Esophagus muscularis mucosa (tissue), 3 donors: ENCODE measurements at regions not wholly inside any gene's neighbourhood (a gene's known extent, or its start where the extent isn't known, plus 50 kb on each side); places are given as distances from the start of the nearest gene placed in this dataset.

Source experiments
- CTCF ChIP-seq, 3 experiments: fragments of 200-600 bp in 2 of 3; fragments of 450-650 bp in 1 of 3; sonication (generic) in 2 of 3; IDR thresholded peaks; one replicate each; pipeline ENCODE4 v1.5.1; 2017 to 2019; ENCODE audit warnings: antibody characterized with exemption in 3 of 3, mild to moderate bottlenecking in 2 of 3, moderate library complexity in 1 of 3
- POLR2AphosphoS5 ChIP-seq, 2 donors: sonication (generic); formaldehyde crosslinking; IDR thresholded peaks; one replicate each; pipeline ENCODE4 v1.6.1; 2017; ENCODE audit warnings: antibody characterized with exemption in 2 of 2

- TF ChIP-seq POLR2AphosphoS5 (IDR thresholded peaks at IDR 0.05), result no peak
- no peak for TF ChIP-seq CTCF (IDR thresholded peaks at IDR 0.05)
These were observed 187.7 kb downstream of the FOXO1 start for GRCh38 chr13:40478775-40479174.
